ENCODE measurements at regions not wholly inside any gene's neighbourhood (a gene's known extent, or its start where the extent isn't known, plus 50 kb on each side); places are given as distances from the start of the nearest gene placed in this dataset.

- Histone ChIP-seq H3K4me1 (ENCODE audit: control insufficient read depth in 3 of 3, insufficient read depth in 2 of 3, low read depth in 1 of 3, low read length in 2 of 3) (no peaks in the 10 kb centered on the region), H3K36me3 (ENCODE audit: control insufficient read depth in 3 of 3, insufficient read depth in 2 of 3, low read depth in 1 of 3, low read length in 3 of 3) (no peaks in the 10 kb centered on the region), H3K4me3 (ENCODE audit: low read depth in 1 of 3, low read length in 3 of 3) (no peak overlapping the region), H3K9me3 (ENCODE audit: control insufficient read depth in 2 of 2, insufficient read depth in 1 of 2, low read depth in 1 of 2, low read length in 1 of 2) (no peaks in the 10 kb centered on the region), H3K27me3 (ENCODE audit: control insufficient read depth in 3 of 3, insufficient read depth in 3 of 3, low read length in 3 of 3) (no peaks in the 10 kb centered on the region), H3K27ac (ENCODE audit: low read depth in 1 of 3, low read length in 2 of 3) (no peak overlapping the region)
- whole genome bisulfite sequencing, 3 donors: 74 to 90% (median 82%) methylated on average over 6 of the region's 6 CpGs
- FAIRE-seq: no peak
- no peak for DNase-seq
Observed at GRCh38 chr2:192333642-192334041, 138.9 kb upstream of the TMEFF2 start.

- Histone ChIP-seq H3K36me3 (ENCODE audit: control insufficient read depth in 3 of 3, insufficient read depth in 2 of 3, low read depth in 1 of 3, low read length in 3 of 3) (no peaks in the 10 kb centered on the region), H3K4me3 (ENCODE audit: low read depth in 1 of 3, low read length in 3 of 3) (no peak overlapping the region), H3K4me1 (ENCODE audit: control insufficient read depth in 3 of 3, insufficient read depth in 2 of 3, low read depth in 1 of 3, low read length in 2 of 3) (no peaks in the 10 kb centered on the region), H3K27me3 (ENCODE audit: control insufficient read depth in 3 of 3, insufficient read depth in 3 of 3, low read length in 3 of 3) (no peaks in the 10 kb centered on the region), H3K9me3 (ENCODE audit: control insufficient read depth in 2 of 2, insufficient read depth in 1 of 2, low read depth in 1 of 2, low read length in 1 of 2) (no peaks in the 10 kb centered on the region), H3K27ac (ENCODE audit: low read depth in 1 of 3, low read length in 2 of 3) (no peak overlapping the region)
- 91 to 96% (median 95%) methylated on average over 3 of the region's 3 CpGs for WGBS, 3 donors
- FAIRE-seq (no peak), DNase-seq (no peak)
Observed at GRCh38 chr2:192328297-192328696, 133.6 kb upstream of the TMEFF2 start.

- 69 to 81% (median 77%) methylated on average over 1 of the region's 1 CpG for WGBS, 3 donors
Observed at GRCh38 chr2:192327576-192327975, 132.8 kb upstream of the TMEFF2 start.

GRCh38 chr2:192315543-192315942 lies 120.8 kb upstream of the TMEFF2 start:
- peaks cover 0 to 8% of the 10 kb centered on the region in 2 donors for H3K9me3 ChIP-seq (ENCODE audit: control insufficient read depth in 2 of 2, insufficient read depth in 1 of 2, low read depth in 1 of 2, low read length in 1 of 2)
- no peak overlapping the region for H3K4me3 ChIP-seq (ENCODE audit: low read depth in 1 of 3, low read length in 3 of 3)
- H3K36me3 ChIP-seq (ENCODE audit: control insufficient read depth in 3 of 3, insufficient read depth in 2 of 3, low read depth in 1 of 3, low read length in 3 of 3): no peaks in the 10 kb centered on the region
- H3K27me3 ChIP-seq (ENCODE audit: control insufficient read depth in 3 of 3, insufficient read depth in 3 of 3, low read length in 3 of 3): no peaks in the 10 kb centered on the region
- FAIRE-seq (no peak), DNase-seq (no peak)
- no peaks in the 10 kb centered on the region for H3K4me1 ChIP-seq (ENCODE audit: control insufficient read depth in 3 of 3, insufficient read depth in 2 of 3, low read depth in 1 of 3, low read length in 2 of 3)
- 93 to 98% (median 97%) methylated on average over 3 of the region's 3 CpGs for WGBS, 3 donors
- H3K27ac ChIP-seq (ENCODE audit: low read depth in 1 of 3, low read length in 2 of 3): no peak overlapping the region

More at GRCh38 chr2:192327576-192327975, 132.8 kb upstream of the TMEFF2 start:
- Histone ChIP-seq H3K4me3 (ENCODE audit: low read depth in 1 of 3, low read length in 3 of 3) (no peak overlapping the region), H3K4me1 (ENCODE audit: control insufficient read depth in 3 of 3, insufficient read depth in 2 of 3, low read depth in 1 of 3, low read length in 2 of 3) (no peaks in the 10 kb centered on the region), H3K27ac (ENCODE audit: low read depth in 1 of 3, low read length in 2 of 3) (no peak overlapping the region), H3K9me3 (ENCODE audit: control insufficient read depth in 2 of 2, insufficient read depth in 1 of 2, low read depth in 1 of 2, low read length in 1 of 2) (no peaks in the 10 kb centered on the region), H3K36me3 (ENCODE audit: control insufficient read depth in 3 of 3, insufficient read depth in 2 of 3, low read depth in 1 of 3, low read length in 3 of 3) (no peaks in the 10 kb centered on the region), H3K27me3 (ENCODE audit: control insufficient read depth in 3 of 3, insufficient read depth in 3 of 3, low read length in 3 of 3) (no peaks in the 10 kb centered on the region)
- DNase-seq: no peak
- FAIRE-seq: no peak

GRCh38 chr2:192314800-192315481 lies 120.2 kb upstream of the TMEFF2 start:
- H3K27me3 ChIP-seq (ENCODE audit: control insufficient read depth in 3 of 3, insufficient read depth in 3 of 3, low read length in 3 of 3): no peaks in the 10 kb centered on the region
- WGBS, 3 donors: 87 to 90% (median 88%) methylated on average over 23 to 26 of the region's 26 CpGs
- H3K9me3 ChIP-seq (ENCODE audit: control insufficient read depth in 2 of 2, insufficient read depth in 1 of 2, low read depth in 1 of 2, low read length in 1 of 2): peaks cover 0 to 8% of the 10 kb centered on the region in 2 donors
- DNase-seq (no peak), FAIRE-seq (no peak)
- H3K36me3 ChIP-seq (ENCODE audit: control insufficient read depth in 3 of 3, insufficient read depth in 2 of 3, low read depth in 1 of 3, low read length in 3 of 3): no peaks in the 10 kb centered on the region
- H3K4me3 ChIP-seq (ENCODE audit: low read depth in 1 of 3, low read length in 3 of 3): no peak overlapping the region
- H3K4me1 ChIP-seq (ENCODE audit: control insufficient read depth in 3 of 3, insufficient read depth in 2 of 3, low read depth in 1 of 3, low read length in 2 of 3): no peaks in the 10 kb centered on the region
- H3K27ac ChIP-seq (ENCODE audit: low read depth in 1 of 3, low read length in 2 of 3): no peak overlapping the region

- Histone ChIP-seq H3K36me3 (ENCODE audit: control insufficient read depth in 3 of 3, insufficient read depth in 2 of 3, low read depth in 1 of 3, low read length in 3 of 3) (no peaks in the 10 kb centered on the region), H3K4me1 (ENCODE audit: control insufficient read depth in 3 of 3, insufficient read depth in 2 of 3, low read depth in 1 of 3, low read length in 2 of 3) (no peaks in the 10 kb centered on the region), H3K27me3 (ENCODE audit: control insufficient read depth in 3 of 3, insufficient read depth in 3 of 3, low read length in 3 of 3) (no peaks in the 10 kb centered on the region), H3K27ac (ENCODE audit: low read depth in 1 of 3, low read length in 2 of 3) (no peak overlapping the region), H3K9me3 (ENCODE audit: control insufficient read depth in 2 of 2, insufficient read depth in 1 of 2, low read depth in 1 of 2, low read length in 1 of 2) (peaks cover 0 to 8% of the 10 kb centered on the region in 2 donors), H3K4me3 (ENCODE audit: low read depth in 1 of 3, low read length in 3 of 3) (no peak overlapping the region)
- DNase-seq (no peak), FAIRE-seq (no peak)
- WGBS, 3 donors: 92 to 94% (median 94%) methylated on average over 8 of the region's 8 CpGs
Observed at GRCh38 chr2:192313773-192314172, 119.0 kb upstream of the TMEFF2 start.

- Histone ChIP-seq H3K27ac (ENCODE audit: low read depth in 1 of 3, low read length in 2 of 3) (no peak overlapping the region), H3K4me1 (ENCODE audit: control insufficient read depth in 3 of 3, insufficient read depth in 2 of 3, low read depth in 1 of 3, low read length in 2 of 3) (no peaks in the 10 kb centered on the region), H3K4me3 (ENCODE audit: low read depth in 1 of 3, low read length in 3 of 3) (no peak overlapping the region), H3K9me3 (ENCODE audit: control insufficient read depth in 2 of 2, insufficient read depth in 1 of 2, low read depth in 1 of 2, low read length in 1 of 2) (peaks cover 0 to 8% of the 10 kb centered on the region in 2 donors), H3K27me3 (ENCODE audit: control insufficient read depth in 3 of 3, insufficient read depth in 3 of 3, low read length in 3 of 3) (no peaks in the 10 kb centered on the region), H3K36me3 (ENCODE audit: control insufficient read depth in 3 of 3, insufficient read depth in 2 of 3, low read depth in 1 of 3, low read length in 3 of 3) (no peaks in the 10 kb centered on the region)
- no peak for FAIRE-seq
- WGBS, 3 donors: 89 to 94% (median 92%) methylated on average over 2 of the region's 2 CpGs
- DNase-seq: no peak
Observed at GRCh38 chr2:192311701-192312460, 117.1 kb upstream of the TMEFF2 start.

GRCh38 chr2:192307530-192307929 lies 112.8 kb upstream of the TMEFF2 start:
- Histone ChIP-seq H3K4me3 (ENCODE audit: low read depth in 1 of 3, low read length in 3 of 3) (no peak overlapping the region), H3K27me3 (ENCODE audit: control insufficient read depth in 3 of 3, insufficient read depth in 3 of 3, low read length in 3 of 3) (no peaks in the 10 kb centered on the region), H3K9me3 (ENCODE audit: control insufficient read depth in 2 of 2, insufficient read depth in 1 of 2, low read depth in 1 of 2, low read length in 1 of 2) (no peaks in the 10 kb centered on the region), H3K36me3 (ENCODE audit: control insufficient read depth in 3 of 3, insufficient read depth in 2 of 3, low read depth in 1 of 3, low read length in 3 of 3) (no peaks in the 10 kb centered on the region), H3K4me1 (ENCODE audit: control insufficient read depth in 3 of 3, insufficient read depth in 2 of 3, low read depth in 1 of 3, low read length in 2 of 3) (no peaks in the 10 kb centered on the region), H3K27ac (ENCODE audit: low read depth in 1 of 3, low read length in 2 of 3) (no peak overlapping the region)
- FAIRE-seq (no peak), DNase-seq (no peak)
- WGBS, 3 donors: 76 to 83% (median 78%) methylated on average over 3 of the region's 3 CpGs

Measured in small intestine (tissue), 7 donors.